ACHN (cell line): ENCODE measurements at regions not wholly inside any gene's neighbourhood (a gene's known extent, or its start where the extent isn't known, plus 50 kb on each side); places are given as distances from the start of the nearest gene placed in this dataset.

Source experiments
- DNase-seq: peaks from one replicate; pipeline ENCODE4 v3.0.0-alpha.2; 2015
- in situ Hi-C: cut with HindIII; loops from 2 replicates; pipeline ENCODE4 v1.10.0; 2017; ENCODE audit warnings: low sequenced_read_pairs, low pct_ligation_motif_present, low pct_unique_long_range_greater_than_20kb

- DNase-seq, result no peak
- in situ Hi-C loops, result no loop called here
Observed at GRCh38 chr9:73782166-73782565, 630.5 kb downstream of the ANXA1 start.

GRCh38 chr9:73799446-73799845, 647.8 kb downstream of the ANXA1 start:
- in situ Hi-C loops, result no loop called here
- DNase-seq, result no peak

GRCh38 chr9:73805111-73805510, 653.4 kb downstream of the ANXA1 start:
- in situ Hi-C loops, result no loop called here

GRCh38 chr9:73805853-73806458, 654.3 kb downstream of the ANXA1 start:
- in situ Hi-C loops, result no loop called here
- DNase-seq, result no peak

More at GRCh38 chr9:73805111-73805510, 653.4 kb downstream of the ANXA1 start:
- no peak for DNase-seq

- in situ Hi-C loops, result no loop called here
- no peak for DNase-seq
Observed at GRCh38 chr9:73806876-73807275, 655.2 kb downstream of the ANXA1 start.

- in situ Hi-C loops, result no loop called here
- no peak for DNase-seq
Observed at GRCh38 chr9:73807952-73808351, 656.3 kb downstream of the ANXA1 start.

- DNase-seq, result no peak
- in situ Hi-C loops, result no loop called here
Observed at GRCh38 chr9:73810585-73811215, 659.0 kb downstream of the ANXA1 start.

GRCh38 chr9:73813546-73813945, 661.9 kb downstream of the ANXA1 start:
- in situ Hi-C loops, result no loop called here
- DNase-seq, result no peak

- DNase-seq, result no peak
- in situ Hi-C loops, result no loop called here
Observed at GRCh38 chr9:73816905-73817304, 665.2 kb downstream of the ANXA1 start.

GRCh38 chr9:73824671-73825070, 672.5 kb upstream of the RORB start:
- DNase-seq, result no peak
- in situ Hi-C loops, result no loop called here

- no peak for DNase-seq
- in situ Hi-C loops, result no loop called here
Observed at GRCh38 chr9:73838871-73839270, 658.3 kb upstream of the RORB start.

GRCh38 chr9:73839471-73839870, 657.7 kb upstream of the RORB start:
- DNase-seq, result no peak
- in situ Hi-C loops, result no loop called here

- in situ Hi-C loops, result no loop called here
- DNase-seq, result no peak
Observed at GRCh38 chr9:73841018-73841417, 656.1 kb upstream of the RORB start.

- in situ Hi-C loops, result no loop called here
- DNase-seq, result no peak
Observed at GRCh38 chr9:73844135-73844534, 653.0 kb upstream of the RORB start.

- no peak for DNase-seq
- in situ Hi-C loops, result no loop called here
Observed at GRCh38 chr9:73845539-73845938, 651.6 kb upstream of the RORB start.

GRCh38 chr9:73845954-73846690, 651.0 kb upstream of the RORB start:
- DNase-seq, result no peak
- in situ Hi-C loops, result no loop called here

GRCh38 chr9:73847536-73847935, 649.6 kb upstream of the RORB start:
- in situ Hi-C loops, result no loop called here

GRCh38 chr9:73853549-73853948, 643.6 kb upstream of the RORB start:
- in situ Hi-C loops, result no loop called here
- DNase-seq, result no peak

More at GRCh38 chr9:73847536-73847935, 649.6 kb upstream of the RORB start:
- no peak for DNase-seq

- in situ Hi-C loops, result no loop called here
- no peak for DNase-seq
Observed at GRCh38 chr9:73855206-73855605, 641.9 kb upstream of the RORB start.

GRCh38 chr9:73863924-73864323, 633.2 kb upstream of the RORB start:
- no peak for DNase-seq
- in situ Hi-C loops, result no loop called here
